ENCODE measurements at regions not wholly inside any gene's neighbourhood (a gene's known extent, or its start where the extent isn't known, plus 50 kb on each side); places are given as distances from the start of the nearest gene placed in this dataset.

- DNase-seq (ENCODE audit: low read depth): no peak
- no peak overlapping the region for H3K4me3 ChIP-seq (ENCODE audit: low read depth, low read length)
These were observed 285.9 kb upstream of the FZD8 start for GRCh38 chr10:35927990-35928488.

- no peak overlapping the region for H3K4me3 ChIP-seq (ENCODE audit: low read depth, low read length)
- no peak for DNase-seq (ENCODE audit: low read depth)
These were observed 285.2 kb upstream of the FZD8 start for GRCh38 chr10:35927341-35927740.

GRCh38 chr10:35926846-35927245, 284.8 kb upstream of the FZD8 start:
- DNase-seq (ENCODE audit: low read depth): no peak
- H3K4me3 ChIP-seq (ENCODE audit: low read depth, low read length): no peak overlapping the region

- no peak overlapping the region for H3K4me3 ChIP-seq (ENCODE audit: low read depth, low read length)
- no peak for DNase-seq (ENCODE audit: low read depth)
These were observed 283.4 kb upstream of the FZD8 start for GRCh38 chr10:35925493-35925892.

GRCh38 chr10:35924759-35925158, 282.7 kb upstream of the FZD8 start:
- no peak overlapping the region for H3K4me3 ChIP-seq (ENCODE audit: low read depth, low read length)
- DNase-seq (ENCODE audit: low read depth): no peak

- no peak overlapping the region for H3K4me3 ChIP-seq (ENCODE audit: low read depth, low read length)
- DNase-seq (ENCODE audit: low read depth): no peak
These were observed 280.9 kb upstream of the FZD8 start for GRCh38 chr10:35922876-35923600.

- H3K4me3 ChIP-seq (ENCODE audit: low read depth, low read length): no peak overlapping the region
These were observed 279.8 kb upstream of the FZD8 start for GRCh38 chr10:35921866-35922350.

GRCh38 chr10:35916791-35917190, 274.7 kb upstream of the FZD8 start:
- H3K4me3 ChIP-seq (ENCODE audit: low read depth, low read length): no peak overlapping the region
- DNase-seq (ENCODE audit: low read depth): no peak

More at GRCh38 chr10:35921866-35922350, 279.8 kb upstream of the FZD8 start:
- no peak for DNase-seq (ENCODE audit: low read depth)

- no peak overlapping the region for H3K4me3 ChIP-seq (ENCODE audit: low read depth, low read length)
- no peak for DNase-seq (ENCODE audit: low read depth)
These were observed 271.5 kb upstream of the FZD8 start for GRCh38 chr10:35913628-35914027.

GRCh38 chr10:35912615-35913569, 270.8 kb upstream of the FZD8 start:
- no peak overlapping the region for H3K4me3 ChIP-seq (ENCODE audit: low read depth, low read length)
- DNase-seq (ENCODE audit: low read depth): no peak

GRCh38 chr10:35911954-35912353, 269.9 kb upstream of the FZD8 start:
- DNase-seq (ENCODE audit: low read depth): no peak
- H3K4me3 ChIP-seq (ENCODE audit: low read depth, low read length): no peak overlapping the region

GRCh38 chr10:35911233-35911632, 269.1 kb upstream of the FZD8 start:
- no peak for DNase-seq (ENCODE audit: low read depth)
- H3K4me3 ChIP-seq (ENCODE audit: low read depth, low read length): no peak overlapping the region

GRCh38 chr10:35910234-35910633, 268.1 kb upstream of the FZD8 start:
- no peak overlapping the region for H3K4me3 ChIP-seq (ENCODE audit: low read depth, low read length)
- DNase-seq (ENCODE audit: low read depth): peak; percentile 71

GRCh38 chr10:35909121-35909720, 267.1 kb upstream of the FZD8 start:
- no peak overlapping the region for H3K4me3 ChIP-seq (ENCODE audit: low read depth, low read length)
- DNase-seq (ENCODE audit: low read depth): no peak

GRCh38 chr10:35908451-35908850, 266.4 kb upstream of the FZD8 start:
- H3K4me3 ChIP-seq (ENCODE audit: low read depth, low read length): no peak overlapping the region
- DNase-seq (ENCODE audit: low read depth): no peak

- no peak for DNase-seq (ENCODE audit: low read depth)
These were observed 265.5 kb upstream of the FZD8 start for GRCh38 chr10:35907548-35907947.

GRCh38 chr10:35906155-35906554, 264.1 kb upstream of the FZD8 start:
- DNase-seq (ENCODE audit: low read depth): no peak
- no peak overlapping the region for H3K4me3 ChIP-seq (ENCODE audit: low read depth, low read length)

More at GRCh38 chr10:35907548-35907947, 265.5 kb upstream of the FZD8 start:
- H3K4me3 ChIP-seq (ENCODE audit: low read depth, low read length): no peak overlapping the region

- no peak for DNase-seq (ENCODE audit: low read depth)
- no peak overlapping the region for H3K4me3 ChIP-seq (ENCODE audit: low read depth, low read length)
These were observed 260.9 kb upstream of the FZD8 start for GRCh38 chr10:35903021-35903420.

GRCh38 chr10:35898716-35899440, 256.8 kb upstream of the FZD8 start:
- DNase-seq (ENCODE audit: low read depth): no peak
- H3K4me3 ChIP-seq (ENCODE audit: low read depth, low read length): no peak overlapping the region

Data from skeletal muscle cell (primary cell).